Erythroblast (primary cell): ENCODE measurements at regions not wholly inside any gene's neighbourhood (a gene's known extent, or its start where the extent isn't known, plus 50 kb on each side); places are given as distances from the start of the nearest gene placed in this dataset.

Experiments
- GATA1 ChIP-seq: IDR thresholded peaks from 2 replicates; pipeline ENCODE4 v1.6.1; 2011; ENCODE audit warnings: low read depth, mild to moderate bottlenecking, control low read depth, low read length, moderate library complexity
- POLR2A ChIP-seq: IDR thresholded peaks from 2 replicates; pipeline ENCODE4 v1.6.1; 2011; ENCODE audit warnings: mild to moderate bottlenecking, low read length

DNA sequence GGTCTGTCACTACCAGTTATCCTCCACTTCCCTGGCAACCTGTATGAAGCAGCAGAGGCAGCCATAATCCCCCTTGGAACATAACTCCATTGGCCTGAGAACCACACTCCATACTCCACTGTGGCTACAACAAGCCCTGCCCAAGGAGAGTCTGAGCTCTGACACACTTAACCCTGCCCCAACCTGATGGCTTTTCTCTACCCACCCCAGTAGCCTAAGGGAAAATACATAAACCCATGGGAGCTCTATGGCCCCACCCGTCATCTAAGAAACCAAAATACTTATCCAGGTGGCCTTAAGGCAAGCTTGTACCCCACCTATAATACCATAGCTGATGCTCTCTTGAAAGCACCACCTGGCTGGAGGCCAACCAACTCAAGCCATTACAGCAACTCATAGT is 324.8 kb upstream of the GLI3 start:
- TF ChIP-seq POLR2A, result no peak
- TF ChIP-seq GATA1, result no peak
